Renal cortical epithelial cell (primary cell): ENCODE measurements at regions not wholly inside any gene's neighbourhood (a gene's known extent, or its start where the extent isn't known, plus 50 kb on each side); places are given as distances from the start of the nearest gene placed in this dataset.
A peak's percentile ranks its signal among the peaks of the same experiment; 100 is the strongest.

Source experiments
- DNase-seq: peaks from one replicate; pipeline ENCODE4 v3.0.0-alpha.2; 2011; ENCODE audit warnings: low read depth

- no peak for DNase-seq
Observed at GRCh38 chr5:54679686-54680085, 162.1 kb downstream of the SNX18 start.

DNA sequence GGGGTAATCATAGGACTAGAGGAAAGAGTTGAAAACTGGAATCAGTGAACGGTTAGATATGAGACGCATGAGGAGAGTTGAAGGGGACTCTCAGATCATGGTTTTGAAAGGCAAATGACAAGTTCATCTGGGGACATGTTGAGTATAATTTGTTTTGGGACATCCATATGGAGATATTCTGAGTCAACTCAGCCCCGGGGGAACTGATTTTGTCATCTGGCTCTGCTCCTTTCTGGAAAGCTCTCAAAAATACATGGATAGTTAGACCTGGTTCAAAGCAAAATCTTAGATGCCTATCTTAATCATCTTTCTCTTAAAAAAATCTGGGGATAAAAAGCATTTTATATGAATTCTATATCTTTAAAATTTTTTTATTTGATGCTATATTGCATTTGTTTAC is 161.2 kb downstream of the SNX18 start:
- DNase-seq: no peak

DNA sequence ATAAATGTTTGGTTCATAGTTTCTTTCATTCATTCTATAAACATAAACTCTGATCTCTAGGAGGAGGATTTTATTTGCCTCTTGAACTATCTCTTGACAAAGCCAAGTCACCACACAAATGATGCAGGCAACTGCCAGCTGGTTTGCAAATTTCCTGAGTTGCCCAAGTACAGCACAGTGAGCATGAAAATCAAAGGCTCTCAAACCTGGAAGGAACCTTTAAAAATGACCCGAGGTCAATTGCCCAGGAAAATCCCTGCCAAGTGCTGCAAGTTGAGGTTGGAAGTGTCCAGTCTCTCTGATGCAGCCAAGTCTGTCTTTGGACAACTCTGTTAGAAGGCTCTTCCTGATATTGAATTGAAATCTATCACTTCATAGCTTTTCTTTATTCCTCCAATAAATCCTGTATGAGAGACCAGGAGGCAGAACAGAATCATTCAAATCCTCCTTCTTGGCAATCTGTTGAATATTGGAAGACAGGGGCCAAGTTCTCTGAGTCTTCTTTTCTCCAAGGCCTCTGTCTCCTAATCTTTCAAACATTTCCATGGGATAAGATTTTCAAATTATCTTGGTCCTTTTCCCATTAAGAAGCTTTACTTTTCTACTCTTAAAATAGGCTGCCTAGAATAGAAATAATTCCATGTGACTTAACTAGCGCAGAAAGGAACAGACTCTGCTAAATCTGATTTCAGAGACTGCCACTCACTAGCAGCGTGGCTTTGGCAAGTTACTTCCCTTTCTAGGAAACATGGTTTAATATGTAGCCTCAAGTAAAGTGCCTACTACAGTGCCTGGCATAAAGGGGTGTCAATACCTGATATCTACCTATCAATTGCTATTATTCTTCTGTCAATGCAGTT is 159.2 kb downstream of the SNX18 start:
- peak; percentile 16 for DNase-seq

DNA sequence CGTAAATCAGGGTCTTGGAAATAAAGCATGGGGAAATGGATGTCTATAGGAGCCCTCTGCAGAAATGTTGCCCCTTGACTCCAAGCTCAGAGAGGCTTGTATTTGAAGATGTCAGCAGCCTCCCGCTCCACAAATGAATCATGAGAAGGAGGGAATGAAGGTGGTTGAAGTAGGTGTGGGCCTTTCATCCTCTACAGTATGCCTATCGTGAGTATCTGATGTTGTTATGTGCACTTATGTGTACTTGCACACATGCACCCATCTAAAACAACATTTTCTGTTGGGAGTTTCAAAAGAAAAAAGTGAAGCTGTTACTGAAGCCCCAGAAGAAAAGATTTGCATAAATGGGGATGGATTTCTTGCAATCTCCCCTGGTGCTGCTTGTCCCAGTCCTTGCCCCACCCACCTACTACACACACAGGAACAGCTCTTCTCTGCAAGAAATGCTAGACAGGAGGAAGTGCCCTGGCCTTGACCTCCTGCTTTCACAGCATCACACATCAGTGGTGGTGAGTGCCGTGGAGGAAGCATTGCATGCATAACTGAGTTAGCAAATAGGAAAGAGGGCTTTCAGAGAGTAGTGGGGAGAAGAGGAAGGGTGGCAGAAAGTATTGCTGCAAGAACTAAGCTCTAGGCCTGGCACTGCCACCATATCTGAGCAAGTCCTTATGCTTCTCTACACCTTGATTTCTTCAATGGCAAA is 156.1 kb downstream of the SNX18 start:
- peak; percentile 17 for DNase-seq

DNA sequence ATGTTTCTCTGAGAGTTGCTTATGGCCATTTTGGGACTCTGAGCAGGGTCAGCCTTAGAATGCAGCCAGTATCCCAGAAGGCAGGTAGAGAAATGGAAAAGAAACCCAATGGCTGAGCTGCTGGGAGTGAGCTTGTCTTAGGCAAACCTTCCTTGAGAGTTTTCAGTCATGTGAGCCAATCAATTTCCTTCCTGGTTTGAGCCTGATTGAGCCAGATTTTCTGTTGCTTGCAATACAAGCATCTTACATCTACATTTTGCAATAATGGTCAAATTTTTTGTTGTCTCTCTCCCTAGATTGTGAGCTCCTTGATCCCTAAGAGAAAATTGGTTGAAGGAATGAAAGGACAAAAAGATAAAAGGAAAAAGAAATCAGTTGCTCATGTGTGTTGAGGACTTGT is 155.3 kb downstream of the SNX18 start:
- no peak for DNase-seq

GRCh38 chr5:54671681-54672080 is 154.1 kb downstream of the SNX18 start:
- DNase-seq: no peak

DNA sequence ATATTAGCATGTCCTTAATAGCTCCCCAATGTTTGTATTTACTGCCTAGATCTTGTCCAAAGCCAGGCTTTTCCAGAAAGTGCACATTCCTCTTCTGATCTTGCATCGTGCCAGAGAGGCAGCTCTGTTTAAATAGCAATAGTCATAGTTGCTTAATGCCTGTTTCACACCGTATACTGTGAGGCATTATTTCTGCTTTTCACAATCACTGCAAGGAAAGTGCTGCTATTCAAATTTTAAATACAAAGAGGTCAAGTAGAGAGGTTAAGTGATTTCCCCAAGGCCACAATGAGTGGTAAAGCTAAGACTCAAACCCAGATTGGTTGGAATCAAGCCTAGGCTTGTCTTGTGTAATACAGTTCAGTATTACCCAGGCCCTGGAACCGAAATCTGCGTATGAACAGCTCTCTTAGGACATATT is 153.6 kb downstream of the SNX18 start:
- DNase-seq: peak; percentile 54

DNA sequence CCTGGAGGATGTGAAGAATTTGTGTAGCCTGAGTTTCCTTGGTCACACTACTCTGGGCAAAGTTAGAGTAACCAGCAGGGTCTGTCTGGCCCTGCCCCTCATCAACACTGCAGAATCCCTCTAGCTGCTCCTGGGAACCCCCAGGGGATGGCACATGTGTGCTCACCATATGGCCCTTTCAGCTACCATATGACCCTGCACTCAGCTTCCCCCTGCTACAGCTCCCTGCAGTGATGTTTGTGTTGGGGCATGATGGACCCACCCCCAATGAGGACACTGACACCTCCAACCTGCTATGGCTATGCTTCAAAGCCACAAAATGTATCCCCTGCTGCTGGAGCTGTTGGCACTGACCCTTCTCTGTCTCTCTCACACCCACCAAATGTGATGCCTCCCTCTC is 152.7 kb downstream of the SNX18 start:
- DNase-seq: no peak

DNA sequence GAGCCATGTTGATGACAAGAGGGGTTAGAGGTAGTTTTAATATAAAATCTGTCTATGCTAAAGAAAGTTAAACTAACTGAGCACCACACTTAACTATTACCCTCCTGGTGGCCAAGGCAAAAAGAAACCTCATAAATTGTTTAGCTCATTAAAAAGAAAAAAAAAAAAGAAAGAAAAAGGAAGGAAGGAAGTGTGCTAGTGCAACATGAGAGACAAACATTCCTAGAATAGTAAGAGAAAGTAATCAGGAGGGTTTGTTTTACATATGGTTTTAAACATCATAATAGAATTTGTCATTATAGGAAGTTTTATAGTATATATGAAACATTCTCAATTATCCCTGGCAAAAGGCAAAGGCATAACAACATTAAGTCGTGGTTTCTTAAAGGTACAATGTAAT is 152.3 kb downstream of the SNX18 start:
- no peak for DNase-seq

- no peak for DNase-seq
Observed at GRCh38 chr5:54669285-54669684, 151.7 kb downstream of the SNX18 start.

DNA sequence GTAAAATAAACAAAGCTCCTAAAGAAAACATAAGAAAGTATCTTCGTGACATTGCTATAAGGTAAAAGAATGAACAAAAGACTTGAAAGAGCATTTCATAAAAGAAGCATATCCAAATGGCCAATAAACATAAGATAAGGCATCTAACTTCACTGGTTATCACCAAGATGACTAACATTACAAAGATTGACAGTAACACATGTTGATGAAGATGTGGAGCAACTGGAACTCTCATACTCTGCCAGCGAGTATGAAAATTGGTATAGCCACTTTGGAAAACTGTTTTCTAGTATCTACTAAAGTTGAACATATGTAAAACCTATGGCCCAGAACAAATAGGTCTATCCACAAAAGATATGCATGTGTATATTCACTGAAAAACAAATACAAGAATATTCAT is 150.5 kb downstream of the SNX18 start:
- no peak for DNase-seq

DNA sequence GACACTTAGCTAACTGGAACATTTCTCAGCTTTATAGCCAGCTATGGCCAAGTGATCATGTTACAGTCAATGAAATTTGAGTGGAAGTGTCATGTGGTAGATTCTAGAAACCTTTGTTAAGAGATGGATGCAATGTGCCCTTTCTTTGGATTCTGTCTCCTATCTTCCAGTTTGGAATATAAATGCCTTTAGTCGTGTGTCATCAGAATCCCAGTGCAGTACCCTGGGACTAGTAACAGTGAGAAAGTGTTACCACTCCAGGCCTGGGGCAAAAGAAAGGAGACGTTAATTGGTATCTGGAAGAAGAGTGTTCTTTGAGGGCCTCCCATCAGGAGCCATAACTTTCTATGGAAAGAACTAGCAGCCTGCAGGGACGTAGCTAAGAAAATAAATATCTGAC is 149.6 kb downstream of the SNX18 start:
- no peak for DNase-seq

- DNase-seq: peak; percentile 83
Observed at GRCh38 chr5:54663866-54664265, 146.3 kb downstream of the SNX18 start.

GRCh38 chr5:54661111-54661510 is 143.6 kb downstream of the SNX18 start:
- no peak for DNase-seq

GRCh38 chr5:54659700-54660131 is 142.2 kb downstream of the SNX18 start:
- DNase-seq: no peak

- peak; percentile 22 for DNase-seq
Observed at GRCh38 chr5:54658010-54658409, 140.5 kb downstream of the SNX18 start.

DNA sequence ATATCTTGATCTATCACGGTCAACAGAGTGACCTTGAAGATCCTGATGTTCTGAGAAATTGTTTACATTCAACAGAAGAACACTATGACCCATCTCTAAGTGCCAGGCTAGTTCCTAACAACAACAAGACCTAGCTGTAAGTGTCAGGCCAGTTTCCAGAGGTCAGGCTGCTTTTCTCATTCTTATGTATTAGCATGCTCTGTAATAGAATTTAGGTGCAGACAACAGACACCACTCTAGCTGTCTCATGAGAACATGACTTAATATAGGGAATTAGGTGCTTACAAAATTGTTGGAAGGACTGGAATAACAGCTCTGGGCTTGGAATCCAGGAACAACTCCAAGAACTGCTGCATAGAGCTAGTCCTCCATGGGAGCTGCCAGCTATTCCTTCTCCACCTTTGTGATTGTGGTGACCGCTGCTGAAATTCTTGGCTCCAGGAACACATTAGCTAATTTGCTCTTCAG is 138.7 kb downstream of the SNX18 start:
- no peak for DNase-seq

DNA sequence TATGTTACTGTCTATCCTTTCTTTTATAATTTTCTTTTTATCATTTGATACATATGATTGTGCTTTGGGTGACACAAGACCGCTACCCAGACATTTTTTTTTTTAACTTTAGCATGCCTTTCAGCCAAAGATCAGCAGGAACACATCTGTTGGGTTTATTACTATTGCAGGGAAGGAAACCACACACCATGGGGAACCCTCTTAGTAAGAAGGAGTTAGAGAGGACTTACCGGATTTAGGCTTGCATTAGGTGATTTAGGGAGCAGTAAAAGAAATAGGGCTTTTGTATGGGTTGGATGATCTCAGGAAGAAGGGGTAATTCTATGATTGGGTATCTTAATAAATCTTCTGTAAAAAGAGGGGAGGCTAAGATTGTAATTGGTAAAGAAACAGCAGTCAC is 138.2 kb downstream of the SNX18 start:
- DNase-seq: no peak

DNA sequence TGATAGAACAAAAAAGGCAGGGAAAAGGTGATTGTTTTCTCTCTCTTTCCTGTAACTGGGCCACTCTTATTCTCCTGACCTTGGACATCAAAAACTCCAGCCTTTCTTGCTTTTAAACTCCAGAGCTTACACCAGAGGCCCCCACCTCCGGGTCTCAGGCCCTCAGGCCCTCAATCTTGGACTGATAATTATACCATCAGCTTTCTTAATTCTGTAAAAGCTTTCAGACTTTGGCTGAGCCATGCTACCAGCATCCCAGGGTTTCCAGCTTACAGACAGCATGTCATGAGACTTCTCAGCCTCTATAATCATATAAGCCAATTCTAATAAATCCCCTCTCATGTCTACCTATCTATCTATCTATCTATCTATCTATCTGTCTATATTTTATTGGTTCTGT is 137.7 kb downstream of the SNX18 start:
- no peak for DNase-seq

DNA sequence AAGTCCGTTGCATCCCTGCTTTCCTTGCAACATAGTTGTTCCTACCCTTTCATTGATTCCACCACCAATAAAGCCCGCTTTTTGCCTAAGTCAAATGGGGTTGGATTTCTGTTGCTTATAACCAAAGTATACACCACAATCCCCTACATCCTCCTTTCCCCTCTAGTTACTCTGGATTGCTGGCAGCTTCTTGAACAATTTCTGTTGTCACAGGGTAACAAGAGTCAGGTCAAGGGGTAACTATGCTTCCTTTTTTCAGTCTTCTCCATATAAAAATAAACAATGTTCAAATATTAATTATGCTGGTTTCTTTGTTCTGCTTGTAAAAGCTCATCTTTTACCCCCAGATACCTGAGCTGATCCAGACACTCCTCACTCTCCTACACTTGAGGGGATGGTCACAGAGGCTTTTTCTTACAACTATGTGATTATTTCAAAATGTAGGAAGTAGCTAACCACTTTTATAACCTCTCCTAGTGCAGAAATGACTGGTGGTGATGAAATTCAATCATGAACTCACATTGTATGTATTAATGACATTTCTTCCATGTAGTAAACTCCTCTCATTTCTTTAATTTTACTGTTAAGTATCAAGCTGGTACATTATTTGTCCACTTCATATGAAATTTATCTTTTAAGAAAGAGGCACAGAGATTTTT is 136.5 kb downstream of the SNX18 start:
- no peak for DNase-seq

GRCh38 chr5:54651482-54652076 is 134.0 kb downstream of the SNX18 start:
- DNase-seq: peak; percentile 91

DNA sequence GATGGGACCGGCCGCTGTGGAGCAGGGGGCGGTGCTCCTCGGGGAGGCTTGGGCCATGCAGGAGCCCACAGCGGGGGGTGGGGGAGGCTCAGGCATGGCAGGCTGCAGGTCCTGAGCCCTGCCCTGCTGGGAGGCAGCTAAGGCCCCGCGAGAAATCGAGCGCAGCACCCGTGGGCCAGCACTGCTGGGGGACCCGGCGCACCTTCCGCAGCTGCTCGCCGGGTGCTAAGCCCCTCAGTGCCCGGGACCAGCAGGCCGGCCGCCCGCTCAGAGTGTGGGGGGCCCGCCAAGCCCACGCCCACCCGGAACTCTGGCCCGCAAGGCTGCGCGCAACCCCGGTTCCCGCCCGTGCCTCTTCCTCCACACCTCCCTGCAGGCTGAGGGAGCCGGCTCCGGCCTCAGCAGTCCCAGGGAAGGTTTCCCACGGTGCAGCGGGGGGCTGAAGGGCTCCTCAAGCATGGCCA is 131.5 kb downstream of the SNX18 start:
- DNase-seq: no peak
